D721Med (cell line): ENCODE measurements at regions not wholly inside any gene's neighbourhood (a gene's known extent, or its start where the extent isn't known, plus 50 kb on each side); places are given as distances from the start of the nearest gene placed in this dataset.

ENCODE experiments used
- DNase-seq: peaks from one replicate; pipeline ENCODE4 v3.0.0; 2011; ENCODE audit warnings: low spot score; ENCODE audit not compliant: insufficient read length
- FAIRE-seq: peaks from 2 replicates; lab custom pipeline; 2011; peaks lifted over from hg19 to GRCh38; lab: Jason Lieb, UNC
- CTCF ChIP-seq: IDR thresholded peaks from 2 replicates; pipeline ENCODE4 v1.5.1; 2012; ENCODE audit warnings: mild to moderate bottlenecking, control low read depth; ENCODE audit not compliant: insufficient read depth; ENCODE audit errors: missing control alignments

GRCh38 chr1:110816945-110817344 lies 56.0 kb upstream of the CD53 start:
- no peak for TF ChIP-seq CTCF
- DNase-seq (no peak), FAIRE-seq (no peak)

- TF ChIP-seq CTCF, result no peak
- DNase-seq (no peak), FAIRE-seq (no peak)
Measured at GRCh38 chr1:110811529-110811928, 61.4 kb upstream of the CD53 start.

- FAIRE-seq, result no peak
- no peak for TF ChIP-seq CTCF
Measured at GRCh38 chr1:110800079-110800478, 72.9 kb upstream of the CD53 start.

GRCh38 chr1:110798691-110799256 lies 74.2 kb upstream of the CD53 start:
- no peak for FAIRE-seq
- no peak for TF ChIP-seq CTCF
- DNase-seq, result no peak

More at GRCh38 chr1:110800079-110800478, 72.9 kb upstream of the CD53 start:
- no peak for DNase-seq

- FAIRE-seq, result no peak
- DNase-seq, result no peak
- no peak for TF ChIP-seq CTCF
Measured at GRCh38 chr1:110788673-110789072, 84.3 kb upstream of the CD53 start.

GRCh38 chr1:110787328-110788071 lies 85.4 kb upstream of the CD53 start:
- DNase-seq (no peak), FAIRE-seq (no peak)
- TF ChIP-seq CTCF, result no peak

GRCh38 chr1:110786802-110787327 lies 86.1 kb upstream of the CD53 start:
- no peak for FAIRE-seq
- no peak for TF ChIP-seq CTCF
- DNase-seq, result no peak
